Body of pancreas (tissue), 4 donors: ENCODE measurements at regions not wholly inside any gene's neighbourhood (a gene's known extent, or its start where the extent isn't known, plus 50 kb on each side); places are given as distances from the start of the nearest gene placed in this dataset.

Experiments used
- ATAC-seq: fragments of 150-250 bp; one replicate; pipeline ENCODE4 v1.9.1; 2016
- DNase-seq, 4 donors: peaks; one replicate each; pipeline ENCODE4 v3.0.0-alpha.2; 2019
- H3K27ac ChIP-seq, 4 donors: fragments of 200-600 bp; sonication (generic); 1 replicate in 3 of 4; 2 replicates in 1 of 4; pipeline versions ENCODE4 v1.5.1 to v1.6.1; 2016 to 2019; ENCODE audit warnings: mild to moderate bottlenecking in 1 of 4, mixed read lengths in 1 of 4, moderate library complexity in 1 of 4
- H3K27me3 ChIP-seq, 2 donors: fragments of 200-600 bp; sonication (generic); one replicate each; pipeline ENCODE4 v1.6.0; 2016; ENCODE audit warnings: mild to moderate bottlenecking in 1 of 2
- H3K36me3 ChIP-seq, 2 donors: fragments of 200-600 bp; sonication (generic); replicated peaks in 1 of 2; 2 replicates each; pipeline ENCODE4 v1.5.1; 2016; ENCODE audit warnings: low read depth in 2 of 2; ENCODE audit not compliant: insufficient read depth in 1 of 2
- H3K4me1 ChIP-seq: fragments of 200-600 bp; sonication (generic); one replicate; pipeline ENCODE4 v1.6.0; 2016
- H3K4me3 ChIP-seq, 2 donors: fragments of 200-600 bp; sonication (generic); 1 replicate in 1 of 2; 2 replicates in 1 of 2; pipeline ENCODE4 v1.5.1; 2016 to 2019
- H3K9me3 ChIP-seq, 3 donors: fragments of 200-600 bp; sonication (generic); 1 replicate in 2 of 3; 2 replicates in 1 of 3; pipeline ENCODE4 v1.5.1; 2016
- CTCF ChIP-seq, 7 experiments: fragments of 450-650 bp in 4 of 7; fragments of 200-600 bp in 3 of 7; sonication (generic) in 3 of 7; IDR thresholded peaks; one replicate each; pipeline ENCODE4 v1.5.1; 2016 to 2019; ENCODE audit warnings: antibody characterized with exemption in 7 of 7
- POLR2A ChIP-seq, 3 donors: fragments of 450-650 bp; IDR thresholded peaks; one replicate each; pipeline ENCODE4 v1.6.1; 2016; ENCODE audit warnings: antibody characterized with exemption in 3 of 3, mild to moderate bottlenecking in 2 of 3
- WGBS, 2 donors: methylation state at CpG; one replicate each; pipeline ENCODE4 v1.1.5; 2017; 5-methylcytosine and 5-hydroxymethylcytosine counted together
- intact Hi-C: fragments of 100-400 bp; cut with DNase I; formaldehyde crosslinking; loops from one replicate; pipeline ENCODE4 v1.15.1; 2023

- no peak for TF ChIP-seq POLR2A (IDR thresholded peaks at IDR 0.05)
- TF ChIP-seq CTCF (IDR thresholded peaks at IDR 0.05), result no peak
- H3K27ac ChIP-seq, result no peak overlapping the region
- no peak for DNase-seq
- WGBS, 2 donors, result 56 to 72% methylated on average over 4 of the region's 4 CpGs
- no peaks in the 10 kb centered on the region for H3K9me3 ChIP-seq
- H3K4me3 ChIP-seq, result no peak overlapping the region
- intact Hi-C loops, result no loop called here
- H3K36me3 ChIP-seq, result no peaks in the 10 kb centered on the region
- ATAC-seq, result no peak
- no peaks in the 10 kb centered on the region for H3K27me3 ChIP-seq
- H3K4me1 ChIP-seq, result no peaks in the 10 kb centered on the region
These were observed 121.6 kb upstream of the ADAMTS16 start for GRCh38 chr5:5018578-5018970.

GRCh38 chr5:5021436-5021835 lies 118.7 kb upstream of the ADAMTS16 start:
- no peak for TF ChIP-seq POLR2A (IDR thresholded peaks at IDR 0.05)
- TF ChIP-seq CTCF (IDR thresholded peaks at IDR 0.05), result no peak
- H3K27me3 ChIP-seq, result no peaks in the 10 kb centered on the region
- DNase-seq (no peak), ATAC-seq (no peak)
- no peaks in the 10 kb centered on the region for H3K4me1 ChIP-seq
- H3K9me3 ChIP-seq, result no peaks in the 10 kb centered on the region
- H3K27ac ChIP-seq, result no peak overlapping the region
- intact Hi-C loops, result no loop called here
- WGBS, 2 donors, result 64 to 72% methylated on average over 5 of the region's 5 CpGs
- H3K4me3 ChIP-seq, result no peak overlapping the region
- H3K36me3 ChIP-seq, result no peaks in the 10 kb centered on the region

GRCh38 chr5:5025098-5025773 lies 114.9 kb upstream of the ADAMTS16 start:
- Histone ChIP-seq H3K27ac (no peak overlapping the region), H3K4me3 (no peak overlapping the region), H3K27me3 (no peaks in the 10 kb centered on the region), H3K9me3 (no peaks in the 10 kb centered on the region), H3K36me3 (no peaks in the 10 kb centered on the region), H3K4me1 (no peaks in the 10 kb centered on the region)
- no peak for DNase-seq
- 79% methylated on average over 14 of the region's 14 CpGs for WGBS, 2 donors
- intact Hi-C loops, result no loop called here
- TF ChIP-seq POLR2A (IDR thresholded peaks at IDR 0.05) (no peak), CTCF (IDR thresholded peaks at IDR 0.05) (no peak)
- no peak for ATAC-seq

GRCh38 chr5:5025774-5026408 lies 114.2 kb upstream of the ADAMTS16 start:
- TF ChIP-seq POLR2A (IDR thresholded peaks at IDR 0.05) (no peak), CTCF (IDR thresholded peaks at IDR 0.05) (no peak)
- DNase-seq (no peak), ATAC-seq (peak; percentile 35)
- intact Hi-C loops, result no loop called here
- Histone ChIP-seq H3K27me3 (no peaks in the 10 kb centered on the region), H3K27ac (no peak overlapping the region), H3K4me3 (no peak overlapping the region), H3K36me3 (no peaks in the 10 kb centered on the region), H3K9me3 (no peaks in the 10 kb centered on the region), H3K4me1 (no peaks in the 10 kb centered on the region)
- 69 to 74% methylated on average over 12 to 16 of the region's 16 CpGs for WGBS, 2 donors

- TF ChIP-seq CTCF (IDR thresholded peaks at IDR 0.05) (no peak), POLR2A (IDR thresholded peaks at IDR 0.05) (no peak)
- ATAC-seq (no peak), DNase-seq (no peak)
- no peak overlapping the region for H3K27ac ChIP-seq
- no peak overlapping the region for H3K4me3 ChIP-seq
- H3K4me1 ChIP-seq, result no peaks in the 10 kb centered on the region
- H3K36me3 ChIP-seq, result no peaks in the 10 kb centered on the region
- H3K27me3 ChIP-seq, result no peaks in the 10 kb centered on the region
- intact Hi-C loops, result no loop called here
- 67 to 84% methylated on average over 4 of the region's 4 CpGs for WGBS, 2 donors
- H3K9me3 ChIP-seq, result no peaks in the 10 kb centered on the region
These were observed 113.7 kb upstream of the ADAMTS16 start for GRCh38 chr5:5026409-5026785.
